Right lobe of liver (tissue), 4 donors: ENCODE measurements at regions not wholly inside any gene's neighbourhood (a gene's known extent, or its start where the extent isn't known, plus 50 kb on each side); places are given as distances from the start of the nearest gene placed in this dataset.

ENCODE experiments used
- POLR2A ChIP-seq: fragments of 450-650 bp; IDR thresholded peaks from one replicate; pipeline ENCODE4 v1.6.1; 2017; ENCODE audit warnings: antibody characterized with exemption, mild to moderate bottlenecking
- TF ChIP-seq, protein P1 (sequence below), 4 donors: fragments of 200-600 bp in 3 of 4; fragments of 450-650 bp in 1 of 4; IDR thresholded peaks; one replicate each; pipeline versions ENCODE4 v1.5.1 to v1.8.0; 2016 to 2022; ENCODE audit warnings: antibody characterized with exemption in 4 of 4, mild to moderate bottlenecking in 2 of 4
- donor health status: DM: no; HTN: no; CAD: no.
- donor health status: DM: no; HTN: no; CAD: no.
- donor health status: DM: no; HTN: yes; CAD: no.

DNA sequence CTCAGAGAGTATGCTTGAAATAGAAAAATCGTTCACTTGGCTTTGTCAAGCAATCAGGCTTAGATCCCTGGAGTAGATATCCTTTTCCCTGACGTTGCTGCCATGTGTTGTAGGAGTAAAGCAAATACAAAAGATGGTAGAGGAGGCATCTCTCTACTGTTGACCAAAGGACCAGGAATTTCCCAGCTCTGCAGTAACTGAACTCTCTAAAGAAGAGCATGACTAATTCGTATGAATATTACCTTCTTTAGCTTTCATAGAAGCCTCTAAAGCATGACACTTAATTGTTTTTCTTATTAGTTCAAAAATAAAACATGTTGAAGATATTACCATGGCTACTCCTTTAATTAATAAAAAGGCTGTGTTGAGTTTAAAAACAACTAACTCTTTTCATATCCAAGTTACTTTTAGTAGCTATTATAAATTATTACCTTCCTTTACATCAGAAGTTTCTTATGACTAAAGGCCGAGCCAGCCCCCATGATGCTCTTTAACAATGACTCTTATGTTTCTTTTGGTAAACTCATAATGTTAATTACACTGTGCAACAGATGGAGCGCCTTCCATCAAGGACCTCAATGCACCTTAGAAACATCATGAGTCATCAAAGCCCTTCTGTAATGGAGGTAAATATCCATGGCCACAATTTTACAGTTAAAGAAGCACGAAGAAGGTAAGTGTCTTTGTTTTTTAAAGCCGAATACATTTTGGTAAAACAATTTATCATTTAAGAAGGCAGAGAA lies 352.4 kb downstream of the KLF5 start:
- no peak for TF ChIP-seq POLR2A
- TF ChIP-seq, protein P1, sequence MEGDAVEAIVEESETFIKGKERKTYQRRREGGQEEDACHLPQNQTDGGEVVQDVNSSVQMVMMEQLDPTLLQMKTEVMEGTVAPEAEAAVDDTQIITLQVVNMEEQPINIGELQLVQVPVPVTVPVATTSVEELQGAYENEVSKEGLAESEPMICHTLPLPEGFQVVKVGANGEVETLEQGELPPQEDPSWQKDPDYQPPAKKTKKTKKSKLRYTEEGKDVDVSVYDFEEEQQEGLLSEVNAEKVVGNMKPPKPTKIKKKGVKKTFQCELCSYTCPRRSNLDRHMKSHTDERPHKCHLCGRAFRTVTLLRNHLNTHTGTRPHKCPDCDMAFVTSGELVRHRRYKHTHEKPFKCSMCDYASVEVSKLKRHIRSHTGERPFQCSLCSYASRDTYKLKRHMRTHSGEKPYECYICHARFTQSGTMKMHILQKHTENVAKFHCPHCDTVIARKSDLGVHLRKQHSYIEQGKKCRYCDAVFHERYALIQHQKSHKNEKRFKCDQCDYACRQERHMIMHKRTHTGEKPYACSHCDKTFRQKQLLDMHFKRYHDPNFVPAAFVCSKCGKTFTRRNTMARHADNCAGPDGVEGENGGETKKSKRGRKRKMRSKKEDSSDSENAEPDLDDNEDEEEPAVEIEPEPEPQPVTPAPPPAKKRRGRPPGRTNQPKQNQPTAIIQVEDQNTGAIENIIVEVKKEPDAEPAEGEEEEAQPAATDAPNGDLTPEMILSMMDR (IDR thresholded peaks at IDR 0.05): no peak
